Hepatocyte (in vitro differentiated cells): ENCODE measurements at regions not wholly inside any gene's neighbourhood (a gene's known extent, or its start where the extent isn't known, plus 50 kb on each side); places are given as distances from the start of the nearest gene placed in this dataset.

ENCODE experiments used
- DNase-seq: peaks from one replicate; pipeline ENCODE4 v3.0.0-alpha.2; 2016; ENCODE audit warnings: low spot score
- H2AFZ ChIP-seq: fragments of 200-600 bp; sonication (generic); 2 replicates; pipeline ENCODE4 v1.6.0; 2016; ENCODE audit warnings: antibody characterized with exemption, mild to moderate bottlenecking
- H3K27ac ChIP-seq: fragments of 200-600 bp; sonication (generic); 2 replicates; pipeline ENCODE4 v1.5.1; 2016; ENCODE audit warnings: mild to moderate bottlenecking
- H3K27me3 ChIP-seq: fragments of 200-600 bp; sonication (generic); 2 replicates; pipeline ENCODE4 v1.6.1; 2016
- H3K36me3 ChIP-seq: fragments of 200-600 bp; sonication (generic); replicated peaks from 2 replicates; pipeline ENCODE4 v1.5.1; 2016; ENCODE audit warnings: low read depth; ENCODE audit not compliant: insufficient read depth
- H3K4me1 ChIP-seq: fragments of 200-600 bp; sonication (generic); 2 replicates; pipeline ENCODE4 v1.5.1; 2016; ENCODE audit warnings: mild to moderate bottlenecking, moderate library complexity; ENCODE audit not compliant: insufficient read depth
- H3K4me2 ChIP-seq: fragments of 200-600 bp; sonication (generic); 2 replicates; pipeline ENCODE4 v1.6.0; 2016
- H3K4me3 ChIP-seq: fragments of 200-600 bp; sonication (generic); 2 replicates; pipeline ENCODE4 v1.5.1; 2016; ENCODE audit warnings: mild to moderate bottlenecking
- H3K79me2 ChIP-seq: fragments of 200-600 bp; sonication (generic); 2 replicates; pipeline ENCODE4 v1.6.0; 2017; ENCODE audit warnings: mild to moderate bottlenecking
- H3K9me2 ChIP-seq: fragments of 200-600 bp; sonication (generic); replicated peaks from 2 replicates; pipeline ENCODE4 v1.6.0; 2017; ENCODE audit warnings: mild to moderate bottlenecking; ENCODE audit not compliant: insufficient read depth
- H3K9me3 ChIP-seq: fragments of 200-600 bp; sonication (generic); 2 replicates; pipeline ENCODE4 v1.5.1; 2016; ENCODE audit warnings: low read depth, mild to moderate bottlenecking
- H4K20me1 ChIP-seq: fragments of 200-600 bp; sonication (generic); 2 replicates; pipeline ENCODE4 v1.6.0; 2016; ENCODE audit warnings: mild to moderate bottlenecking; ENCODE audit not compliant: insufficient read depth, poor library complexity, severe bottlenecking
- EZH2 ChIP-seq: fragments of 200-600 bp; sonication (generic); IDR thresholded peaks from 2 replicates; pipeline ENCODE4 v1.6.1; 2016; ENCODE audit warnings: antibody characterized with exemption, mild to moderate bottlenecking, borderline replicate concordance
- EZH2phosphoT487 ChIP-seq: fragments of 200-600 bp; sonication (generic); IDR thresholded peaks from one replicate; pipeline ENCODE4 v1.6.1; 2018; ENCODE audit warnings: antibody characterized with exemption, mild to moderate bottlenecking, low read depth, moderate library complexity; ENCODE audit not compliant: unreplicated experiment, severe bottlenecking
- WGBS: methylation state at CpG from one replicate; pipeline ENCODE4 v1.1.6; 2016; ENCODE audit warnings: low lambda C conversion rate; ENCODE audit errors: missing lambda C conversion rate; 5-methylcytosine and 5-hydroxymethylcytosine counted together
- TF ChIP-seq, protein P1 (sequence below): fragments of 200-600 bp; sonication (generic); IDR thresholded peaks from 2 replicates; pipeline ENCODE4 v1.5.1; 2016; ENCODE audit warnings: antibody characterized with exemption, mild to moderate bottlenecking; ENCODE audit not compliant: poor library complexity

DNA sequence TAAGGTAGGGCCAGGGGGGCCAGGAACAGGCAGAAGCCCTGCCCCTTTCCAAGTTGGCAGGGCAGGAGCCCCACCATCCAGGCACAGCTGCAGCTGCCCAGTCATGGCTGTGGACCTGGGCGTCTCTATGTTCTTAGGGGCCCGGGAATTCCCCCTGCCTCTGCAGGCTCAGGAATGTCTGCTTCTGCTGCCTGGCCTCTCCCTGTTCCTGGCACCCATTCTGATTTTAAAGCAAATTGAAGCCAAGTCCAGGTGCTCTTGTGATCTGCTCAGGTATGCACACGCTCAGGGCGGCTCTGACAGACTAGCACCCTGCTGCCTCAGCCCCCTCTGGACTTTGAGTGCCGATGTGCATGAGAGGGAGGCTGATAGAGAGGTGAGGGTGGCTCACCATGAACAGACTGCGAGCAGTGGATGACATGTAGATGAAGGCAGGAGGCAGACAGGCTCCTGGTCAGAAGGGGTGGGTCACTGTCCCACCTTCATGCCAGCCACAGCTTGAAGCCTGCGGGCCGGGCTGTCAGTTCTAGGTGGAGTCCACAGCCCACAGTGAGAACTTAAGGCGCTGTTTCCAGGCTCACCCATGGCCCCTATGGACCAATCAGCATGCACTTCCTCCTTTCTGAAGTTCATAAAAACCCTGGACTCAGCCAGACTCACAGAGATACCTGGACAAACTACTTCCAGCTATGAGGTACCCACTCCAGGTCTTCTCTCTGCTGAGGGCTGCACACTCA is 747.8 kb upstream of the GBE1 start:
- H3K4me1 ChIP-seq: no peaks in the 10 kb centered on the region
- H3K4me2 ChIP-seq: no peak overlapping the region
- no peaks in the 10 kb centered on the region for H3K9me3 ChIP-seq
- H3K4me3 ChIP-seq: no peak overlapping the region
- H3K9me2 ChIP-seq: peaks cover 3% of the 10 kb centered on the region
- WGBS: 94% methylated on average over 9 of the region's 9 CpGs
- H3K36me3 ChIP-seq: no peaks in the 10 kb centered on the region
- H3K27me3 ChIP-seq: no peaks in the 10 kb centered on the region
- H2AFZ ChIP-seq: no peak overlapping the region
- H4K20me1 ChIP-seq: no peaks in the 10 kb centered on the region
- no peak overlapping the region for H3K27ac ChIP-seq
- no peak for DNase-seq
- no peaks in the 10 kb centered on the region for H3K79me2 ChIP-seq
- TF ChIP-seq, protein P1, sequence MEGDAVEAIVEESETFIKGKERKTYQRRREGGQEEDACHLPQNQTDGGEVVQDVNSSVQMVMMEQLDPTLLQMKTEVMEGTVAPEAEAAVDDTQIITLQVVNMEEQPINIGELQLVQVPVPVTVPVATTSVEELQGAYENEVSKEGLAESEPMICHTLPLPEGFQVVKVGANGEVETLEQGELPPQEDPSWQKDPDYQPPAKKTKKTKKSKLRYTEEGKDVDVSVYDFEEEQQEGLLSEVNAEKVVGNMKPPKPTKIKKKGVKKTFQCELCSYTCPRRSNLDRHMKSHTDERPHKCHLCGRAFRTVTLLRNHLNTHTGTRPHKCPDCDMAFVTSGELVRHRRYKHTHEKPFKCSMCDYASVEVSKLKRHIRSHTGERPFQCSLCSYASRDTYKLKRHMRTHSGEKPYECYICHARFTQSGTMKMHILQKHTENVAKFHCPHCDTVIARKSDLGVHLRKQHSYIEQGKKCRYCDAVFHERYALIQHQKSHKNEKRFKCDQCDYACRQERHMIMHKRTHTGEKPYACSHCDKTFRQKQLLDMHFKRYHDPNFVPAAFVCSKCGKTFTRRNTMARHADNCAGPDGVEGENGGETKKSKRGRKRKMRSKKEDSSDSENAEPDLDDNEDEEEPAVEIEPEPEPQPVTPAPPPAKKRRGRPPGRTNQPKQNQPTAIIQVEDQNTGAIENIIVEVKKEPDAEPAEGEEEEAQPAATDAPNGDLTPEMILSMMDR: no peak
- TF ChIP-seq EZH2 (no peak), EZH2phosphoT487 (no peak)

DNA sequence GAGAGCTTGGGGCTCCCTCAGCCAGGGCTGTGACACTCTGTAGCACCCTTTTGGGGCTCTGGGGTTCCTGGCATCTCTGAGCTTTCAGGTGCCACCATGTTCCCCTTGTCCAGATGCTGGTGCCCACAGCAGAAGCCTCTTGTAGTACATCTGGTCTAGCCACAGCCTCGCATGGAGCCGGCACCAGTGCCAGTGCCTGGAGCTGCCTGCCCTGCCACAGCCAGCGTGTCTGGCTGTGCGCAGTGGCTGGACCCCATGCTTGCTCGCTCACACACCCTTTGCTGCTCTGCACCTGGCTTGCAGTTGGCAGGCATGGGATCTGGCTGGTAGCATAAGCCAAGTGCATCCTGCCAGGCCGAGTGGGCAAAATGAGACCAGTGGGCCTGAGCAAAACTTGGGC is 744.8 kb upstream of the GBE1 start:
- WGBS: 90% methylated on average over 6 of the region's 6 CpGs
- no peak overlapping the region for H2AFZ ChIP-seq
- no peak for DNase-seq
- H3K4me1 ChIP-seq: no peaks in the 10 kb centered on the region
- TF ChIP-seq EZH2phosphoT487: no peak
- H3K4me3 ChIP-seq: no peak overlapping the region
- no peaks in the 10 kb centered on the region for H3K79me2 ChIP-seq
- H3K27me3 ChIP-seq: no peaks in the 10 kb centered on the region
- H4K20me1 ChIP-seq: no peaks in the 10 kb centered on the region
- no peaks in the 10 kb centered on the region for H3K9me3 ChIP-seq
- no peak overlapping the region for H3K27ac ChIP-seq
- no peaks in the 10 kb centered on the region for H3K9me2 ChIP-seq
- H3K36me3 ChIP-seq: no peaks in the 10 kb centered on the region
- H3K4me2 ChIP-seq: no peak overlapping the region

DNA sequence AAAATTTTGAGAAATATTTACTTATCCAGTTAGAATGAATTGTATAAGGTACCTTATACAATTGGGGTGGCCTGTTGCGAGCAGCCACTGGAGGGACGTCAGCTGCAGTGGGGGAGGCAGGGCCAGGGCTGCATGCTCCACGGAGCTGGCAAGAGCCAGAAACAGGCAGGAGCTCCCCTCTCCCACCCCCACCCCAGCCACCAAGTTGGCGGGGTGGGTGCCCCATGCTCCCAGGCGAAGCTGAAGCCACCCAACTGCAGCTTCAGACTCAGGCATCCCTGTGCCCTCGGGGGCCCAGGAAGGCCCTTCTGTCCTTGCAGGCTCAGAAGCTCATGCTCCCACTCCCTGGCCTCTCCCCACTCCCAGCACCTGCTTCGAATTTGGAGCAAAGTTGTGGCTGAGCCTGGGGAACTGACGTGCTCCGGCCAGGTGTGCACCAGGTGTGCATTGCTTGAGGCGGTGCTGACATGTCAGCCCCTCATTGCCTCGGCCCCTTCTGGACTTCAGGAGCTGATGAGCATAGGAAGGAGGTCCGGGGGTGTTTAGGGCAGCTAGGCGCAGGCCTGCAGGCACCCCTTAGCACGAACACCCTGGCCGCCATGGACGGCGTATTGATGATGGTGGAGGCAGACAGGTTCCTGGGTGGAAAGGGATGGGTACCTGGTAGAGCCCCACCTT is 743.8 kb upstream of the GBE1 start:
- Histone ChIP-seq H3K4me2 (no peak overlapping the region), H3K4me1 (no peaks in the 10 kb centered on the region), H3K9me3 (no peaks in the 10 kb centered on the region), H3K27ac (no peak overlapping the region), H3K9me2 (no peaks in the 10 kb centered on the region), H3K36me3 (no peaks in the 10 kb centered on the region), H2AFZ (no peak overlapping the region), H4K20me1 (no peaks in the 10 kb centered on the region), H3K79me2 (no peaks in the 10 kb centered on the region), H3K27me3 (no peaks in the 10 kb centered on the region), H3K4me3 (no peak overlapping the region)
- no peak for DNase-seq
- TF ChIP-seq EZH2 (no peak), EZH2phosphoT487 (no peak)
- TF ChIP-seq, protein P1: no peak
- 86% methylated on average over 17 of the region's 17 CpGs for WGBS

DNA sequence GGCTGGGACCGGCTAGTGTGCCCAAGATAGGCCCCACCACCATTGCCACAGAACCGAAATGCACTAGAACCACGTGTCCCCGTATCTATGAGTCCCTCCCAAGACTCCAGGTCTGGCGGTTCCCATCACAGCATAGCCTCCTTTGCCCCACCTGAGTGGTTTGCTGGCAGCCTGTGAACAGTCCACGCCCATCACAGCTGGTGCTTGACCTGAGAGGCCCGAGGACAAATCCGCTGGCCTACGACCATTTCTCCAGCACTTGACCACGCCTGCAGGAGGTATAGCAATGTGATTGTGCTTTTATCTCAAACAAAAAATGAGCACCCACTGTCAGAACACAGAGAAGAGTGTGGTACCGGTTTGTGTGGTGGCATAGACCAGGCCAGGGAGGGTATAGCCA is 736.7 kb upstream of the GBE1 start:
- Histone ChIP-seq H3K9me2 (no peaks in the 10 kb centered on the region), H3K9me3 (no peaks in the 10 kb centered on the region), H2AFZ (no peak overlapping the region), H3K4me3 (no peak overlapping the region), H3K4me1 (no peaks in the 10 kb centered on the region), H3K79me2 (no peaks in the 10 kb centered on the region), H3K36me3 (no peaks in the 10 kb centered on the region), H3K27me3 (no peaks in the 10 kb centered on the region), H3K27ac (no peak overlapping the region), H4K20me1 (no peaks in the 10 kb centered on the region), H3K4me2 (no peak overlapping the region)
- no peak for TF ChIP-seq EZH2
- no peak for TF ChIP-seq EZH2phosphoT487
- TF ChIP-seq, protein P1: no peak
- DNase-seq: no peak
- 87% methylated on average over 11 of the region's 11 CpGs for whole genome bisulfite sequencing
